Cerebellar nuclear complex (tissue), 1 donor: ENCODE measurements at regions not wholly inside any gene's neighbourhood (a gene's known extent, or its start where the extent isn't known, plus 50 kb on each side); places are given as distances from the start of the nearest gene placed in this dataset.
"Not testable (repeated sequence)": the region's sequence is repeated elsewhere in the genome, so short reads cannot be mapped to it uniquely, and the experiment has no call there.

Experiments used
- DNase-seq, 2 experiments: peaks; one replicate each; lab custom pipeline; 2025; lab: John Stamatoyannopoulos, UW

DNA sequence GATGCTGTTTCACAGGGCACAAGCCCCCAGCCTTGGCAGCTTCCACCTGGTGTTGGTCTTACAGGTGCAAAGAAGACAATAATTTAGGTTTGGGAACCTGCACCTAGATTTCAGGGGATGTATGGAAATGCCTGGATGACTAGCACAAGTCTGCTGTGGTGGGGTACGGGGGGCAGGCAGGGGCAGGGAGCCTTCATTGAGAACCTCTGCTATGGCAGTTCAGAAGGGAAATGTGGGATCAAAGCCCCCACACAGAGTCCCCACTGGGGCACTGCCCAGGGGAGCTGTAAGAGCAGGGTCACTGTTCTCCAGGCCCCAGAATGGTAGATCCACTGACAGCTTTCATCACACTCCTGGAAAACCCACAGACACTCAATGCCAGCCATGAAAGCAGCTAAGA lies 686.5 kb downstream of the FAM181B start:
- DNase-seq: no peak

DNA sequence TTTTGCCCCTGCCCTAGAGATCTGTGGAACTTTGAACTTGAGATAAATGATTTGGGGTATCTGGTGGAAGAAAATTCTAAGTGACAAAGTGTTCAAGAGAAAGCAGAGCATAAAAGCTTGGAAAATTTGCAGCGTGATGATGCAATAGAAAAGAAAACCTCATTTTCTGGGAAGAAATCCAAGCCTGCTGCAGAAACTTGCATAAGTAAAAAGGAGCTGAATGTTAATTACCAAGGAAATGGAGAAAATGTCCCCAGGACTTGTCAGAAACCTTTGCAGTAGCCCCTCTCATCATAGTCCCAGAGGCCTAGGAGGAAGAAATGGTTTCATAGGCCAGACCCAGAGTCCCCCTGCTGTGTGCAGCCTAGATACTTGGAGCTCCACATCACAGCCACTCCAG lies 686.9 kb downstream of the FAM181B start:
- DNase-seq: no peak

GRCh38 chr11:82045748-82046457 lies 687.8 kb downstream of the FAM181B start:
- no peak for DNase-seq

GRCh38 chr11:82043316-82043715 lies 690.3 kb downstream of the FAM181B start:
- DNase-seq: no peak

- no peak for DNase-seq
Measured at GRCh38 chr11:82041764-82042163, 691.9 kb downstream of the FAM181B start.

GRCh38 chr11:82038154-82038553 lies 695.5 kb downstream of the FAM181B start:
- DNase-seq: no peak

GRCh38 chr11:82034527-82034926 lies 699.1 kb downstream of the FAM181B start:
- DNase-seq: no peak

GRCh38 chr11:82027335-82027734 lies 706.3 kb downstream of the FAM181B start:
- DNase-seq: not testable (repeated sequence)

DNA sequence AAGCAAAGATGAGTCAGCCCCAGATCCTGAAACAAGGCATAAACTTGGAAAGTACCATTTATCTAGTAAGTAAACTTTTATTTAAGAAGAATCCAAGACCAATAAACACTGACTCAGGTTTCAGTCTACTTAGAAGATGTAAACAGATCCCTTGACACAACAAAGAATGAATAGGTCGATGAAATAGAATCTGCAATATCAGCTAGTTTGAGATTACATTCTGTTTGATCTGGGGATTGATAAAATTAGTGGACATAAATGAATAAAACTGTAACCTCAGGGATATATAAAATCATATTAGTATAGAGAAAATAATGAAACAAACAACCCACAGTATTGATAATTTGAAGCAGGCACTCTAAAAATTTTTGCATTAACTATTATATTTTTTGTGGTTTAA lies 708.9 kb downstream of the FAM181B start:
- no peak for DNase-seq

DNA sequence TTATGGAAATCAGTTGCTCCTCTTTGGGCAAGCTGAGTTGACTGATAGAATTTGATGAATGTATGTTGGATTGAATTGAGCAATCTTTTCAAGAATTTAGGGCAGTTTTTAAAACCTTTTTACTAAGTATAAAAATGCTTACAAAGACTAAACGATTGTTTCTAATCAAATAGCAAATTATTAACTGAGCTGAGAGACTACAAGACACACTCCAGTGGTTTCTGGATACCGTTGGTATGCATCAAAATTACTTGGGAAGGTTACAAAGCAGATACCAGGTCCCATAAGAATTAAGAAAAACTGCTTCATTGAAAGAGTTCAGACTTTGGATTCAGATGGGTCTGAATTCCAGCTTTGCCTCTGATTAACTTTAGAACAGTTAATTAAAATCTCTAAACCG lies 721.4 kb downstream of the FAM181B start:
- DNase-seq: no peak

DNA sequence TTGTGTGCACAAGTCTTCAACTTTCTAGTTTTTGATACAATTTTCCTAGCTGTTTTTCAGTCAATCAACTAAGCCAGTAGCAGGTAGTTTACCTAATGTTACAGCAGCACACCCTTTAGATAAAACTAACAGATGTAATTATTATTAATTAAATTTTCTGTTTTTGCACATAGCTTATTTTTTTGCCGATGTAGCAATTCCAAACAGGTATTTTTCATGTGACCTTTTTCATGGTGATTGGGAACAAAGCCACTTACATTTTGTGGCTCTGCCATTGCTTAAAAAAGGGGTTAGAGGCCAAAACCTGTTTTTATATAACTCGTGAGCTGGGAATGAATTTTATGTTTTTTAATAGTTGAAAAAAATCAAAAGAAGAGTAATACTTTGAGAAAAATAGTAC lies 724.5 kb downstream of the FAM181B start:
- no peak for DNase-seq

GRCh38 chr11:82007521-82007920 lies 726.1 kb downstream of the FAM181B start:
- DNase-seq: no peak

GRCh38 chr11:82004537-82005213 lies 729.0 kb downstream of the FAM181B start:
- no peak for DNase-seq

DNA sequence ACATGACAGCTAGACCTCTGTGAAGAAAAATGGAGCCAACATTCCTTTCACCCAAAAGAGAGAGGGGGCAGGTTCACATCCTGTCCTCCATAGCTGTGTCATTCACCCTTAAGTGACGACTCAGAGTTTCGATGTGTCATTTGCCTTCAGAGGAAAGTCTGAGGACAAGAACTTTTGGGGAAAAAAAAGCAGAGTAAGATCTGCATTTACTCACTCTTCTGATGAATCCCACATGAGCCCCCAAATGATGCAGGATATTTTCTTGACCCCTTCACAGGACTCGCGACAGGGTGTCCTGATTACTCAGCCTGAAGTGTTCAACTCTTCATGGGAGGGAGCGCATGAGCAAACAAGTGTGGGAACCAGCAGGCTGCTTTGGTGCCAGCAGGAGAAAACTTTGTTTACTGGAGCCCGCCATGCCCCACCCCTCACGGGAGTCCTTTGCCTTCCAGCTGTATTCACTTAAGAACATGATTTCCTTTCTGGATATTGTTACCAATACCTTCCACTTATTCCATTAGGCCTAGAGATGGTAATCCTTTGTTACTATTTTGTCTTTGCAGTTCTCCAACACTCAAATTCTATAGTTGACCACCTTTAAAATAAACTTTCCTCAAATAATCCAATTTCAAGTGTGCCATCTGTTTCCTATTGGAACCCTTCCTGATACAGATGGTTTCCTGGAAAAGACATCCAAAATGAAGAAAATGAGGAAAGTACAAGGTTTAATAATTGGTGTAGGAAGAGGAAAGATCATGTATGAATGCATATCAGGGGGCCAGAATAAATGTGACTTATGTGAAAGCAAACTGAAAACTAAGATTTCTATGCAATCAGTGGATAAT lies 729.8 kb downstream of the FAM181B start:
- no peak for DNase-seq

DNA sequence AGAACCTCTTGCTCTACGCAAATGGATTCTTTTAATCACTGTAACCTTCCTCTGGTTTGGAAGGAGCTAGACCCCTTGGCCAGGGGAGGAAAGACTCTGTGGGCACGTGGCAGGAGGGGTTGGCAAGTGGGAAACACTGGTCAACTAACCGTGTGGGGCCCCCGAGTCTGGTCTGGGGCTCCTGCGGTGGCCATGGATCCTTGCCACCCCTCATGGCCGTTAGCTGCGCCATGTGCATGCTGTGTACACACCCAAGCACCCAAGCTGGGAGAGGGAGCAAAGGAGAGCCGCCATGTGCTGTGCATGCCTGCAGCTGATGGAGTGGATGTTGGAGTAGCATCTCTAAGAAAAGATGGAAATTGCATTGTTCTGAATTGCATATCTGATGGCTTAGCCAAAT lies 730.6 kb downstream of the FAM181B start:
- DNase-seq: no peak

GRCh38 chr11:81995889-81996288 lies 737.8 kb downstream of the FAM181B start:
- DNase-seq: no peak

DNA sequence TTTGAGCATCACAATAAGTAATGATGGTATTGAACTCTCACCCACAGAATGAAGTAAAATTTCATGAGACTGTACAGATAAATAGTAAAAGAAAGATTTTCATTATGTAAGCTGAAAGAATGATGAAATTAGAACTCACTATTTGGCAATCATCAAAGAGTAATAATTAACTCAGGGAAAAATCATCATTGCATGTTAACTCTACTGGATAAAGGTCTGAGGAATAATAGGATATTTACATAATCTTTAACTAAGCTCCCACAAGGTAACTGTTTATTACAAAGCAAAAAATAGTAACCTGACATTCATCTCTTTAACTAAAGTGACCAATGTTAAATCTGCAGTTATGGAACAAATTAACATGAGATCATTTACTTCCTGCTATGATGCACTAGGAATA lies 739.9 kb downstream of the FAM181B start:
- no peak for DNase-seq

DNA sequence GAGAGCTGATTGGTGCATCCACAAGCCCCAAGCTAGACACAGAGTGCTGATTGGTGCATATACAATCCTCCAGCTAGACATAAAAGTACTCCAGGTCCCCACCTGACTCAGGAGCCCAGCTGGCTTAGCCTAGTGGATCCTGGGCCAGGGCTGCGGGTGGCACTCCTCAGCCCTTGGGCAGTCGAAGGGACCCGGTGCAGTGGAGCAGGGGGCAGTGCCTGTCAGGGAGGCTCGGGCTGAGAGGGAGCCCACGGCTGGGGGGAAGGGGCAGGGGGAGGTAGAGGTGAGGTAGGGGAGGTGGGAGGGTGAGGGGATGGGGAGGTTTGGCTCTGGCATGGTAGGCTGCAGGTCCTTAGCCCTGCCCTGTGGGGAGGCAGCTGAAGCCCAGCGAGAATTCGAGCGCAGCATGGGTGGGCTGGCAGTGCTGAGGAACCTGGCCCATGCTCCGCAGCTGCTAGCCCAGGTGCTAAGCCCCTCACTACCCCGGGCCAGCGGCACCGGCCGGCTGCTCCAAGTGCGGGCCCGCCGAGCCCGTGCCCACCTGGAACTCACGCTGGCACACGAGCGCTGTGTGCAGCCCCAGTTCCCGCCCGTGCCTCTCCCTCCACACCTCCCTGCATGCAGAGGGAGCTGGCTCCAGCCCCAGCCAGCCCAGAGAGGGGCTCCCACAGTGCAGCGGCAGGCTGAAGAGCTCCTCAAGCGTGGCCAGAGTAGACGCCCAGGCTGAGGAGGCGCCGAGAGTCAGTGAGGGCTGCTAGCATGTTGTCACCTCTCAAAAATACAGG lies 742.8 kb downstream of the FAM181B start:
- no peak for DNase-seq

DNA sequence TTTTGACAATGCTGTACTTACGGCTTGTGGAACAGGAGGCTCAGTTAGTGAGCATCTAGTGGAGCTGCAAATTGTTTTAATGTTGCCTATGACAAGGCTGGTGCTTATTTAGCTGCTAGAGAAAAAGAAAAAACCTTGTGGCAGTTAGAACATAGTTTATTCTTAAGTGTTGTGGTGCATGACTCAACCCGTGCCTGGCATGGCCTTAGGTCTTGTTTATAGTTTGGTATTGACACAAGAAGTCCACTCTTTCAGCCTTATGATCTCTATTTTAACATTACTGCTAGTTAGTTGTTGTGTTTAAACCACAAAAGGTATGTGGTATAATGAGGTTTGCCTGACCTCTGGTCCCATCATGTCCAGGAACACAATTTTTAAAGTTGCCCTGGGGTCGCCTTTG lies 744.6 kb downstream of the FAM181B start:
- DNase-seq: no peak

- no peak for DNase-seq
Measured at GRCh38 chr11:81987829-81988472, 745.7 kb downstream of the FAM181B start.

DNA sequence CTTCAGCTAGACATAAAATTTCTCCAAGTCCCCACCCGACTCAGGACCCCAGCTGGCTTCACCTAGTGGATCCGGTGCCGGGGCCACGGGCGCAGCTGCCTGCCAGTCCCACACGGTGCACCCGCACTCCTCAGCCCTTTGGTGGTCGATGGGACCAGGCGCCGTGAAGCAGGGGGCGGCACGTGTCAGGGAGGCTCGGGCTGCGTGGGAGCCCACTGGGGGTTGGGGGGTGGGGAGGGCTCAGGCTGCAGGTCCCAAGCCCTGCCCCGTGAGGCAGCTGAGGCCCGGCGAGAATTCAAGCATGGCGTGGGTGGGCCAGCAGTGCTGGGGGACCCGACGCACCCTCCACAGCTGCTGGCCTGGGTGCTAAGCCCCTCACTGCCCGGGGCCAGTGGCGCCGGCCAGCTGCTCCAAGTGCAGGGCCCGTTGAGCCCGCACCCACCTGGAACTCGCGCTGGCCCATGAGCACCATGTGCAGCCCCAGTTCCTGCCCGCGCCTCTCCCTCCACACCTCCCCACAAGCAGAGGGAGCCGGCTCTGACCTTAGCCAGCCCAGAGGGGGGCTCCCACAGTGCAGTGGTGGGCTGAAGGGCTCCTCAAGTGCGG lies 747.0 kb downstream of the FAM181B start:
- DNase-seq: no peak
